NCI-H446 (cell line): ENCODE measurements at regions not wholly inside any gene's neighbourhood (a gene's known extent, or its start where the extent isn't known, plus 50 kb on each side); places are given as distances from the start of the nearest gene placed in this dataset.

Experiments
- DNase-seq, 2 experiments: peaks; one replicate each; lab custom pipeline; 2025; lab: John Stamatoyannopoulos, UW

- no peak for DNase-seq
These were observed 334.3 kb upstream of the GATB start for GRCh38 chr4:152094970-152095700.

DNA sequence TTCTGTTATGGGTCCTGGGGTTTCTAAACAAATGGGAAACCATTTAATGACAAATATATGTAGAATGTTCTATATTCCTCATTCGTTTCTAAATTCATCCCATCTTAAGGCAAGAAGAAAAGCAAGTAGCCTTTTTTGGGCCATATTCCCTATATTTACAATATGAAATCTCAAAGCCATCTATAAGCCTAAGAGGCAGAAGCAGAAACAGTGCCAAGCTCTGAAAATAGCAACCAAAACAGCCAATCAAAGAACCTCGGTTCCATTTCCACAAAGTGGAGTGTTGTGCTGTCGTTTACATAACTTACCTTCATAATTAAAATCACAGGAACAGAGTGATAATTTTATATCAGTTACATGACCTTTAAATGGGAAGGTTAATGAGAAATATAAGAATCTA is 330.6 kb upstream of the GATB start:
- DNase-seq = no peak

DNA sequence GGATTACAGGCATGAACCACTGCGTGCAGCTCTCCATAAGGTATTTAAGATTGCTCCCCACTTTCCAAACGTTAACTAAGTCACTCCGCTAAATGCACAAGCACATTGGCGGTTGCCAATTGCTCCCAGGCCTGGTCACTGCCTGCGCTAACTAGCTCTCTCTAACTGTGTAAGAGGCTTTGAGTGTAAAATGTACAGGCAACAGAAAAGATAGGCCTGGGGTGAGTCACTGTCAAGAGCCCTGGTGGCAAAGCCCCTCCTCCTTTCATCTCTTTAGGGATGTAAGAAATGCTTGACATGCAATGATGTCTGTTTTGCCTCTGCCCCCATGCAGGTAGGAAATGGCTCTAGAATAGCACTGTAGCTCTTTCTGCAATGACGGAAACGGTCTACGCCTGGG is 329.7 kb upstream of the GATB start:
- no peak for DNase-seq

DNA sequence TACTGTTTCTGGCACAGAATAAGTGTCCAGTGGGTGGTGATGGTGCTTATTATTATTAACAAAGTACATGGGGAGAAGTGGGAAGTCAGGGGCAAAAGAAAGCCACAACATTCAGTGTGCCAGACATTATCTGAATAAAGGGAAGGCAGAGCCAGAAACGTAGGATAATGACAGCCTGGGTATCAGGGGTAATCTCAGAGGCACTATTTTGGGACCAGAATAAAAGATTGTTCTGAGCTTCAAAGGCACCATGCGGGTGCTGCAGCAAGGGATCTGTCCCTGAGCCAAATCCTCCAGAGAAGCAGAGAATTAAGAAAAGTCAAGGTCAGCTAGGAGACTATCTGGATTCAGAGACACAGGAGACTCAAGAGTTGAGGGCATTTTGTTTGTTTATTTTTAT is 328.8 kb upstream of the GATB start:
- DNase-seq = no peak

DNA sequence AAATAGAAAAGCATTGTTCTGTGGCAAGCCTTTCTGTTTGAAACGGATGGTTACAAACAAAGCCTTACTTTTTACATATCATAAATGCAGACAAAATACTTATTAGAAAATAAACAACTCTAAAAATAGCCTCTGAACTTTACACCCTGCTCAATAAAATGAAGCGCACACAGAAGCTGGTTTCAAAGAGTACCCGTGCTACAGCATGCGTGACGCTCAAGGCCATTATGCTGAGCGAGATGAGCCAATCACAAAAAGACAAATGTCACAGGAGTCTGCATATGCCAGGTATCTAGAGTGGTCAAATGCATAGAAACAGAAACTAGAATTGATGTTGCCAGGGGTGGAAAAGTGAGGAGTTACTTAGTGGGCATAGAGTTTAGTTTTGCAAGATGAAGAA is 326.5 kb upstream of the GATB start:
- DNase-seq = no peak

DNA sequence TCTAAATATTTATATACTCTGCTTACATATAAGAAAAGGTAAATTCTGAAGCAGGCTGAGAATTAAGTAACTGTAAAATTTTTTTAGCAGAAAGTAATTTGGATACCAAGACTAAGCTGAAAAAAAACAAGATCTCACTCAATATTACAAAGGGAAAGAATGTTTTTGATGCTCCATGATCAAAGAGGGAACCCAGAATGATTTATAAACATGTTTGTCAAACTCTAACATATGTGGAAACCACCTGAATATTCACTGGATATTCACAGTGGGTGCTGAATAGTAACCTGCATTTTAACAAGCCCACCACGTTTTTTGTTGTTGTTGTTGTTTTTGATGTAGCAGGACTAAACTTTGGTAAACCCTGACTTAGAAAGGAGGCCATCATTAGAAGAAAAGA is 324.9 kb upstream of the GATB start:
- DNase-seq = no peak

DNA sequence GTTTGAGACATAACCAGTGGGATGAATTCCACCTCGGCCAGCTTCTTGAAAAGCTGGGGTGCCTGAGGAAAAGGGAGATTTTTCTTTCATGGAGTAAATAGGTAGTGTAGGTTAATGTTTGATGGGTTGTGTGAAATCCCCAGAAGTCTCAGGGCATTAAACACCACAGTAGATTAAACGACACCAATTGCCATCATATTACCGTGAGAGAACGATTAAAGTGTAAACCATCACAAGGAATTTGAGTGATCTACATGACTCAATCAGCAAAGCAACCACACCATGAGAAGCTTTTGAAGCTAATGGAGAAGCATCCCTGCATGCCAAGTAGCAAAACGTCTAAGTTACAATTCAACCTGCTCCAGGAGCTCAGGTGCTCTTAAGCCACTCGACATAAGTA is 322.5 kb upstream of the GATB start:
- no peak for DNase-seq

GRCh38 chr4:152081024-152081423 is 320.2 kb upstream of the GATB start:
- no peak for DNase-seq

- no peak for DNase-seq
These were observed 318.9 kb upstream of the GATB start for GRCh38 chr4:152079543-152080293.

- no peak for DNase-seq
These were observed 318.3 kb upstream of the GATB start for GRCh38 chr4:152079079-152079478.

GRCh38 chr4:152077582-152077981 is 316.8 kb upstream of the GATB start:
- DNase-seq = no peak

DNA sequence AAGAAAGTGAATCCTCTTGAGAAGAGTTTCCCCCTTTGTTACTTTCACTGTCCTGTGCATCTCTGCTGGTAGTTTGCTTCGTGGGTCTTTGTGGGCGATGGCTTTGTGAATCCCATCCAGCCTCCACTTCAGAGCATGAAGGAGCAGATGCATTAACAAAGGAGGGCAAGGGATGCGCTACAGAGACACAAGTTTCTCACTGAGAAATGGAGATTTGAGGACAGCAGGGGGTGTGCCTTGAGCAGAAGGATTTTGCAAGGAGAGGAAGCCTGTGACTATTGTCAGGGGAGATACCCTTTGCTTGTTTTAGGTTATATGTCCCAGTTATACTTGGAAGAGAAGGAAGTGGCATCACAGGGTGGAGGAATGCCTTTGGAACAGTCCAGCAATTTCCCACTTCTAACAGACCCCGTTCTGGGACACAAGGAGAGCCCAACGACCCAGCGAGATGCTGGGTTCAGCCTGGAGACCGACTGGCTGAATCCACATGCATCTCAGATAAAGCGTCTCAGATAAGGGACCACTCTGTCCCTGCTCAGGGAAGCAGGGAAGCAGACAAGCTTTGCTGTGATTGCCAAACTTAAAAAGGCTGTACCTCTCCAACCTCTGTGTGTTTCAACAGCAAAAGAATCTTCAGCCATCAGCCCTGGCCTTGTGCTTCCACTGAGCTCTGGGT is 314.6 kb upstream of the GATB start:
- no peak for DNase-seq

DNA sequence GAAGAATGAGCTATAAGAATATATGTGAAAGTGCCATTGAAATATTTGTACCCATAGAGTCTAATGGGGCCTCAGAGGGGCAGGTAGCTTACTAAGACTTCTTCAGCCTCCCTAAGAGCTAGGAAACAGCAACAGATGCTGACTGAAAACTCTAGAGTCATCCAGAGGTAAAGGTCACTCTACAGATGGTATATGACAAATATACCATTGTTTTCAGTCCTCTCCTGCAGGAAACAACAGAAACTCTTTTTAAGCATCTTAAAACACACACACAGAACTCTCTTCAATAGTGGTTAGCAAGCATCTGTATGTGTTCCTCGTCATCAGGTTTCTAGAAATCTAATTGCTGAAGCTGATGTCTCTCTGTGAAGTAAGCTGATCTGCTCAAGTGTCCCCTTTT is 313.8 kb upstream of the GATB start:
- no peak for DNase-seq

DNA sequence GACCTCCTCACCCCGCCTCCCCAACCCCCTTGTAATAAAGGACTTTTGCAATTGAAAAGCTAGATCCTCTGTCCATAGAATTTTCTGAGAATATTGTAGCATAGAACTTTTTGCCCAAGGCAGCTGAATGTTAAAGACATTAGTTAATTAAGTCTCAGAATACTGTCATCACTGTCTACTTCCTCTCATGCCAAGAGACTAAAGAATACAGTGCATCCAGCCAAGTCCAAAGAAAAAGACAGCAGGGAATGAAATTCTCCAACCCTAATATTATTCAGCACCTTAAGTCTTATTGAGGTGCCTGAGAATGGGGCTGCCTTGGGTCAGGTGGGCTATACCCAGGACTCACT is 313.3 kb upstream of the GATB start:
- no peak for DNase-seq

GRCh38 chr4:152073351-152074087 is 312.7 kb upstream of the GATB start:
- DNase-seq = no peak

DNA sequence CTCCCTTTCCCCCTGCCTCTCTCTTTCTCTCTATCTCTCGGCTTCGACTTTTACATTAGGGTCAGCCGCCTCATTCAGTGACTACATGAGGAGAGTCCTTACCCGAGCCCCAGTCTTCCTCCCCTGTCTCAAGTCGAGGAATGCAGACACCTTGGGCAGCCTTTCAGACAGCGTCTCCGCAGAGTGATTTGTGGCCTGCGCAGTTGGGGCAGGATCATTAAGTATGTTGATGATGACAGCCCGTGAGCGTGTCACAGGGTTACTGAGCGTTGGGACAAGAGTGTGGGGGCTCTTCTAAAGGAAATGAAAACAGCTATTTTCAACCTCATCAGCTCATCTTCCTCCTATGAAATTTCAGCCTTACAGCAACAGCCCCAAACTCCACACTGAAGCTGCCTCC is 312.1 kb upstream of the GATB start:
- DNase-seq = no peak

GRCh38 chr4:152072001-152072485 is 311.2 kb upstream of the GATB start:
- DNase-seq = no peak

- DNase-seq = no peak
These were observed 310.0 kb upstream of the GATB start for GRCh38 chr4:152070854-152071253.

GRCh38 chr4:152068866-152069265 is 308.1 kb upstream of the GATB start:
- DNase-seq = no peak

DNA sequence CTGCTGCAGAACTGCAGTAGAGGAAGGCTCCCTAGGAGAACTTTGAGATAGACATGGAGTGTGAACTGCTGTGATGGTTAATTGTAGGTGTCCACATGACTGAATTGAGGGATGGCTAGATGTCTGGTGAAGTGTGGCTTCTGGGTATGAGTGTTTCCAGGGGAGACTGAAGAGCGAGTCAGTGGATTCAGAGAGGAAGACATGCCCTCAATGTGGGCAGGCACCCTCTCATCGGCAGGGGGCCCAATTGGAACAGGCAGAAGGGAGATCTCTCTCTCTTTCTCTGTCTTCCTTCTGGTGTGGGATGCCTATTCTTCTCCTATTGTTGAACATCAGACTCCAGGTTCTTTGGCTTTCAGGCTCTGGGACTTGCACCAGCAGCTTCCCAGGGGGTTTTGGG is 304.7 kb upstream of the GATB start:
- no peak for DNase-seq

DNA sequence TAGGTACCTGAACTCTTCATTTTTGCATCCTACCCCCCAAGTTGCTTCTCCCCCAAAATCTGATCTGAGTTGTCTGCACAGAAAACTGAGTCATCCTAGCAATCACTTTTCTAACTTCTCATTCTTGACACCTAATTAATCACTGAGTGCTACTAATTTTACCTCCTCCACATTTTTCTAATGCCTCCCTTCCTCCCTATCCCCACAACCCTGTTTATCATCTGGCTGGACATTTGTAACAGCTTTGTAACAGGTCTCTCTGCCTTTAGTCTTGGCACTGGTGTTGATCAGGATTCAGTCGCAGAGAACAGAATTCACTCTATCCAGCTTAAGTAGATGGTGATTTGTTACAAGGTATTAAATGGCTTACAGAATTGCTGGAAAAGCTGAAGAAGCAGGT is 303.9 kb upstream of the GATB start:
- DNase-seq = no peak

DNA sequence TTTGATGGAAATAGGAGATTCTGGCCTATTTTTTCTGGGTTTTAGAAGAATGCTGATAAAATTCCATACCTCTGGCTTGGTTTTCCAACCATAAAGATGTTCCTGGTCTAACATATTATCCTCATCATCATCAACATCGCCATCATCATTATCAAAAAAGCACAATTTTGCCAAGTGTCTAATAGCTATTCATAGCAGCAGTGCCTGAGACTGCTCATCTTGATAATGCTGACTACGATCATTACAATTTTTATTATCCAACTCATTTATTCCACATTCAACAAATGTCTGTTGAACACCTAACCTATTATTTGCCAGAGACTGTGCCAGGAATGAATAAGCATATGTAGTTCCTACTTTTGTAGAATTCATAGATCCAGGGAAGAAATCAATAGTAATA is 303.5 kb upstream of the GATB start:
- no peak for DNase-seq
